RKO (cell line): ENCODE measurements at regions not wholly inside any gene's neighbourhood (a gene's known extent, or its start where the extent isn't known, plus 50 kb on each side); places are given as distances from the start of the nearest gene placed in this dataset.
"Not testable (repeated sequence)": the region's sequence is repeated elsewhere in the genome, so short reads cannot be mapped to it uniquely, and the experiment has no call there.

Experiments
- DNase-seq: peaks from one replicate; pipeline ENCODE4 v3.0.0-alpha.2; 2016; ENCODE audit warnings: low spot score

DNA sequence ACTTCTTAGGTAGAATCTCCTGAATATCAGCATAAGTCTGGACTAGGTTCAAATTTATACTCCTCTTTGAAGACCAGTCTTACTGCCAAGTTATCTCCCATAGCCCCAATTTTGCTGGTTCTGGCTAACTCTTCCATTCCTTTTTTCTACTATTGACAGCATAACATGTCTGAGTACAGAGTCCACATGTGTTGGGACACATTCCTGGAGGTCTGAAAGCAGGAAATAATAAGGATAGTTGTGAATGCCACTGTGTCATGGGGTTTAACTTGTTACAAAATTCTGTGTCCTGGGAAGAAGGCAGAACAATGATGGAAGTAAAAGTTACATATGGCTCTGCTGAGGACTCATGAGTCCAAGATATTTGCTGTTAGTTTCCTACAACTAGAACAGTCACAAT is 57.4 kb upstream of the ZBTB20 start:
- no peak for DNase-seq

- no peak for DNase-seq
These were observed 61.1 kb upstream of the ZBTB20 start for GRCh38 chr3:115208066-115208750.

DNA sequence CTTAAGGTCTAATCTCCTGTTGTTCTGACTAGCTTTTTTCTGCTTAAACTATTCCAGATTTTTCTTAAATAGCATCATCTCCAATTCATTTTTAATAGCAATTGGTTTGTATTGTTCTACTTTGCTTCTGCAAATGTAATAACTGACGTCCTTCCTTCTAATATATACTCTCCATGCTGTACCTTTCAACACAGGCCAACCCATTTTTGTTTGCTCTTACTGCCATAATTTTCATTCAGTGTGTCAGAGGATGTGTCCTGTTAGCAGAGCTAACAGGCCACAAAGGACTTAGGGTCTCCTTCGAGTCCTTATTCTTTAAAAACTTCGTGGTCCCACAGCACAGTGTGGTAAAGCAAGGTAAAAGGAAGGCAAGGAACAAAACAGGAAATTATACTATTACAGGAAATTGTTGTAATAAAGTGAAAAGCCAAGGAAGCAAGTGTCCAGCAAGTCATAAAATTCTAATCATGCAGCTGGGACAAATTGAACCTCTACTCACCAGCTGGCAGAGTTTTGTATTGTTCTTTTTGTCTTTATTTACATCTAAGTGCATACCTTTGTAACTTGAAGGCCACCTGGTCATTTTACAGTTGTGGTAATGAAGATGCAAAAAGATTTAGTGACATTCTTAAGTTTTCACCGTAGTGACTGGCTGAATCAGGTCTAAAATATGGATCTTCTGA is 64.9 kb upstream of the ZBTB20 start:
- DNase-seq, result no peak

GRCh38 chr3:115212615-115213014 is 65.5 kb upstream of the ZBTB20 start:
- no peak for DNase-seq

DNA sequence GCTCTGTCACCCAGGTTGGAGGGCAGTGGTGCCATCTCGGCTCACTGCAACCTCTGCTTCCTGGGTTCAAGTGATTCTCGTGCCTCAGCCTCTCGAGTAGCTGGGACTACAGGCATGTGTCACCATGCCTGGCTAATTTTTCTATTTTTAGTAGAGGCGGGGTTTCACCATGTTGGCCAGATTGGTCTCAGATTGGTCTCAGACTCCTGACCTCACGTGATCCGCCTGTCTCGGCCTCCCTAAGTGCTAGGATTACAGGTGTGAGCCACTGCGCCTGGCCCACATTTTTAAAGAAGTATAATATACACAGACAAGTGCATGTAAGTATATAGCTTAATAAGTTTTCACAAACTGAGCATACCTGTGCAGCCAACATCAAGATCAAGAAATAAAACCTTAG is 66.0 kb upstream of the ZBTB20 start:
- DNase-seq, result not testable (repeated sequence)

DNA sequence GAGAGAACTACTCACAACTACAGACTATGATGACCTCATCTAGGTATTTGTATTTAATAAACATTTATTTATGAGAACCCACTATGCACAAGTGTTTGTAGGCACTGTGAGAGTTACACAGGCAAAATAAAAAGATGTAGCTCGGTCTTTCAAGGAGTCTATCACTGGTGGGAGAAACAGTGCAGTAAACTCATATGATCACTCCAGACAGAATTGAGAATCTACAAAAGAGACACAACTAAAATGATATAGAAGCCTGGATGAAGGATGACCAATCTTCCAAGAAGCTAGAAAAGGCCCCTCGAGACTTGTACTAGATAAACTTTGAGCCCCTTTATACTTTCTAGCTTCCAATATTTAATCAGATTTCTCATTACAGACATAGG is 70.2 kb upstream of the ZBTB20 start:
- no peak for DNase-seq

DNA sequence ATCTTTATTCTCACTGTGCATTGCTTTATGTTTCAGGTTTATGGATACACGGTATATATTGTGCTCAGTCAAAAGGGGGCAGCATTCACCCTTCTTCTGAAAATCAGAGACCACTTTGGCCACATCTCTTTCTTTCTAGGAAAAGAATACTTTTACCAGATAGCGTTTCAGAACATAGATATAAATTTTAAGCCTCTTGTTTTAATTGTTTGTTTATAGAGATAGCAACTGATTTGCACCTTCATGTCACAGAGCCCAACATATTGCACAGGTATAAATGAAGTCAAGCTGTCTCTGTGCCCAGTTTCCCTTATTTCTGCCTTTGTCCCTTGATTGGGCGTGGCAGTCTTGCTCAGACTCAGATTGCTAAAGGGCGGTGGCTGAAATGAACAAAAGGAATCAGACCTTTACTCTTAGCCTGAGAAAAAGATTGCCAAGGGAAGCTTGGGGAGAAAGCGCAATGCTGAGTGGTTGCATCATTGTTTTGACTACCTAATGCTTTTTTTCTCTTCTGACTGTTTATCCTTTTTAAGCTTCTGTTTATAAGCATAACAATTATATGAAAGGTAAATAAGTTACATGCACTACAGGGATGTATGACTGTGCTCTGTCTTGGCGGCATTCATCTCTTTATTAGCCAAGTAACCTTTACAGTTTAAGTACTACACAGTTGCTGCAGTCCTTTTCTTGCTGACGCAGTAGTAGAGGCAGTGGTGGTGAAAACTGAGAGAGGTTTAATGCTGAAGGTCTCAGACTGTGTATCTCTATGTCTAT is 70.8 kb upstream of the ZBTB20 start:
- DNase-seq, result peak; percentile 79

DNA sequence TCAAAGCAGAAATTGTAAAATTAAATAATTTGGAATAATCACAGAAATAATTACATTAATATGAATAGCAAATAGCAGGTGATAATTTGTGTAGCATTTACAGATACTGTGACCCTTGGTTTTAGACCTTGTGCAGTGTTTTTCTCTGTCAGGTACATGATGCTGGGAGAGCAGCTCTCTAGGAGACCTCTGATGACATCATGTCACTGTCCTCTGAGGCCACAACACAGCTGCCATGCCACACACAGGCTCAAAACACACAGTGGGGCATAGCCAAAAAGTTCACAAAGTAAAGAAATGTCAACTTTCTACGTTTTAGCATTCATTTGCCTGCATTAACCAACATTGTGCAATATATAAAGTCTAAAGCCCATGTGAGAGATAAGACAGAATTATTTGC is 71.8 kb upstream of the ZBTB20 start:
- no peak for DNase-seq

DNA sequence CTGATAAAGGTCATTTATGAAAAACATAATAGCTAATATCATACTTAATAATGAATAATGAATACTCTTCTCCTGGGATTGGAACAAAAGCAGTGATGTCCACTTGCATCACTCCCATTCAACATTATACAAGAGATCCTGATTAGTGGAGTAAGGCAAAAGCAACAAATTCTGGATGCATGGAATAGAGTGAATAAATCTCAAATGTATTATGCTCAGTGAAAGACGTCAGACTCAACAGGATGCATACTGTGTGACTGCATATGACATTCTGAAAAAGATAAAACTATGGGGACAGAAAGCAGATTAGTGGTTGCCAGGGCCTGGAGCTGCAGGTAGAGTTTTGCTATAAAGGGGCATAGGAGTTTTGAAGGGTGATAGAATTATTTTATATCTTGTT is 77.6 kb upstream of the ZBTB20 start:
- peak; percentile 53 for DNase-seq

DNA sequence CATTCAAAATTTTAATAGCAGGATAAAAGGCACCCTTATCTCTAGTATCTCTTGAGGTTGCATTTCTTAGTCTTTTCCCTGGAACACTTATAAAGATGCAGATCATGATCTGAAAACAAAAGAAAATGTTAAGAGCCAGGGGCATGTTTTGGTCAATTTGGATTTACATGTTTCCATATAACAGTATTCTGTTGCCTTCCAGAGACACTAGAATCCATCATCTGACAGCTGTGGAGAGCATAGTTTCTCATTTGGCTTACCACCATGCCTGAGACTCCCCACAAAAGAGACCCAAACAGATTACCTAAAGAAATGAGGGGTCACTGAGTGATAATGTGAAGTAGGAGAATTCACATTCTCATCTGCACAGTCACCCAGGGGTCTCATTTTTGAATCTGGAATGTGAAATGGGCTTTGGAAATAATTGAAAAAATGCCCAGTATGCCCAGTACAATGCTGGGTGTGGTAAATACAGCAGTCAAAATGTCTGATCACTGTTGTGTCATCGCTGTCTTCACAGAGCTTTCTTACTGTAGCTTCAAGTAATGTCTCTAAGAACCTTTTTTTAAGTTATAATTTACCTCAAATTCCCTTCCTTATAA is 79.9 kb upstream of the ZBTB20 start:
- no peak for DNase-seq

DNA sequence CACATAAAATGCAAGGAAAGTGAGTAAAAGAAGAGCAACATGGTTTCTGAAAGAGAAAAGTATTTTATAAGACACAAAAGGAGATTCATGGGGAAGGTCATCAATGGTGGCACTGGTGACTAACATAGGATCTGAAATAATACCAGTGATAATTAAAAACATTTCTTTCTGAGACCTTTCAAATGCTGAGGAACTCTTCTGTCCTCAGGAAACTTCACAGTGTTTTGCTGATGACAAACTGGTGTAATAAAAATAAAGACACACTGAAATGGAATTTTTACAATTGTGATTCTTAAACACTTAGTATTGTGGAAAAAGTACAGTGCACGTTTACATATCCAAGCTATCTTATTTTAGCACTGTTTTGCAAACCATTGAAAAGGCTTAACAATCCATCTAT is 80.4 kb upstream of the ZBTB20 start:
- DNase-seq, result no peak

GRCh38 chr3:115228266-115228665 is 81.2 kb upstream of the ZBTB20 start:
- peak; percentile 89 for DNase-seq

GRCh38 chr3:115232167-115232566 is 85.1 kb upstream of the ZBTB20 start:
- DNase-seq, result no peak

DNA sequence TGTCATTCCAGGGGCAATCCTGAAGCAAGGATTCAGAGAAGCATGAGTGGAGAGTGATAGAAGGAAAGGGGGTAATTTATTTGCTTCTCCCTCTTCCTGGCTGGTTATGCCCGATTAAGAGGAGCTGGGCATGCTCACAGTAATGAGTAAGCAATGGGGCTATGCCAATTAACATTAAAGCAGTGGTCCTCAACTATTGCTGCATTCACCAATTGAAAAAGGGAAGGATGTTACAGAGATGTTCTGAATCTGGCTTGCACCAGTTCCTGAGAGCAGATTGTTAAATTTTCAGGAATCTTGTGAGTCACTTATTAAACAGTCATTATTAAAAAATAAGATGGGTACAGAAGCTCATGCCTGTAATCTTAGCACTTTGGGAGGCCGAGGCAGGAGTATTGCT is 85.9 kb upstream of the ZBTB20 start:
- DNase-seq, result no peak

DNA sequence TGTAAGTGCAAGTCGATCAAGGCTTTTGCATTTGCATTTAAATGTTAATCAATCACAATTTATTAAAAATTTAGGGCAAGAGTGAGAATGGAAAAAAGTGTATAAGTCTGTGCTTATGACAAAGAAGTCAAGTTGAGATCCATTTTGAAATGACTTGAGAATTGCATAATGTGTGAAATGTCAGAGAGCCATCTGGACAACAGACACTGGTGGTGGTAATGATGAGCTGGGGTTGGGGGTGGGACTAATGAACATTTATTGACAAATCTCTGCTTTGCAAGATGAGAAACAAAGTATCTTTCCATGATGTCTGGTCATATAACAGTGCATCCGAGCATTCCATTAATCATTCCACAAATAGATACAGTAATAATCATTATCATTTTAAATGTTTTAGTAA is 89.4 kb upstream of the ZBTB20 start:
- no peak for DNase-seq

- peak; percentile 100 for DNase-seq
These were observed 92.6 kb upstream of the ZBTB20 start for GRCh38 chr3:115239717-115240116.

DNA sequence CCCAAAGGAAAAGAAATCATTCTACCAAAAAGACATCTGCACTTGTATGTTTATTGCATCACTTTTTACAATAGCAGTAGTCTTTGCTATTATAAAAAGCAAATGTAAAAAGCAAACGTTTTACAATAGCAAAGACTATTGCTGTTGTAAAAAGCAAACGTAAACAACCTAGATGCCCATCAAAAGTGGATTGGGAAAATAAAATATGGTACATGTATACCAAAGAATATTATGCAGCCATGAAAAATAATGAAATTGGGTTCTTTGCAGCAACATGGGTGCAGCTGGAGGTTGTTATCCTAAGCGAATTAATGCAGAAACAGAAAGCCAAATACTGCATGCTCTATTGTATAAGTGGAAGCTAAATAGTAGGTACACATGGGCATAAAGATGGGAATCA is 97.3 kb upstream of the ZBTB20 start:
- no peak for DNase-seq

DNA sequence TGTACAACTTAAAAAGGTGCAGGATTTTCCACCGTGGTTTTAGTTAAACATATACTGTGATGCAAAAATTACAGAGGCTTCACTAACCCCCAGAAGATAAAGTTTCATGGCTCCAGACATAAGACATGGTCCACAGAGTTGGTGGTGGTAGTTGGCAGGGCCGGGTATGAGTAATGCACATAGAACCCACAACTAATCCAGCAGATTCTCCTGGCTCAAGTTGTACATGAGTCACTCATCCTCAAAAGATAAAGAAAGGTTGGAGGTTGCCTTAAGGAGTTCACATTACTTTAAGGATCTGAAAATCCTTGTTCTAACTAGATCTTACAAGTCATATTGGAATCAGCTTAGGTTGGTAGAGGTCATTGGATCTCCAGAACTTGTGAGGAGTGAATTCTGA is 98.3 kb upstream of the ZBTB20 start:
- DNase-seq, result peak; percentile 98

GRCh38 chr3:115245899-115246298 is 98.8 kb upstream of the ZBTB20 start:
- DNase-seq, result no peak

GRCh38 chr3:115246461-115247020 is 99.5 kb upstream of the ZBTB20 start:
- no peak for DNase-seq

- DNase-seq, result peak; percentile 78
These were observed 101.2 kb upstream of the ZBTB20 start for GRCh38 chr3:115248274-115248673.

- no peak for DNase-seq
These were observed 104.4 kb upstream of the ZBTB20 start for GRCh38 chr3:115251509-115251908.

DNA sequence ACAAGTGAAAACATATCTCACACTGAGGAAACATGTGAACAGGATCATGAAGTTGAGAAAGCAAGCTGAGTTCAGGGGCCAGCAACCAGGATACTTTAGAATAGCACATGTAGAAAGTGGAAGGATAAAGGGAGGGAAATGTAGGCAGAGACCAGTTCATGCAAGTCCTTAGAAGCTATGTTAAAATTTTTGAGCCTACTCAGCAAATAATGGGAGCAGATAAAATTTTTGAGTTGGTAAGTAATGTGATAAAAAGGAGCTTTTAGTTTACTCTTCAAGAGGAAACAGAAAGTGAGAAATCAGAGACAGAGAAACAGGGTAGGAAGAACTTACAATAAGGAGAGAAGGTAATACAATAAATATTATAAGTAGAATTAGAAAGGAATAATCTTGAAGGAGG is 105.6 kb upstream of the ZBTB20 start:
- DNase-seq, result no peak
